Glomerular endothelial cell (primary cell): ENCODE measurements at regions not wholly inside any gene's neighbourhood (a gene's known extent, or its start where the extent isn't known, plus 50 kb on each side); places are given as distances from the start of the nearest gene placed in this dataset.
"Not testable (repeated sequence)": the region's sequence is repeated elsewhere in the genome, so short reads cannot be mapped to it uniquely, and the experiment has no call there.

Source experiments
- DNase-seq: peaks from one replicate; pipeline ENCODE4 v3.0.0-alpha.2; 2011; ENCODE audit warnings: low read depth, low spot score; ENCODE audit errors: extremely low read depth

GRCh38 chr9:39463696-39464095 is 108.2 kb downstream of the SPATA31A1 start:
- DNase-seq: not testable (repeated sequence)

- peak; percentile 27 for DNase-seq
Observed at GRCh38 chr9:39464122-39464777, 108.8 kb downstream of the SPATA31A1 start.

GRCh38 chr9:39474499-39474898 is 119.0 kb downstream of the SPATA31A1 start:
- DNase-seq: not testable (repeated sequence)

GRCh38 chr9:39483073-39483472 is 127.6 kb downstream of the SPATA31A1 start:
- not testable (repeated sequence) for DNase-seq

- DNase-seq: not testable (repeated sequence)
Observed at GRCh38 chr9:39483880-39484279, 128.4 kb downstream of the SPATA31A1 start.

- DNase-seq: not testable (repeated sequence)
Observed at GRCh38 chr9:39484292-39484691, 128.8 kb downstream of the SPATA31A1 start.

- DNase-seq: not testable (repeated sequence)
Observed at GRCh38 chr9:39487477-39487876, 132.0 kb downstream of the SPATA31A1 start.

- not testable (repeated sequence) for DNase-seq
Observed at GRCh38 chr9:39496248-39496647, 140.8 kb downstream of the SPATA31A1 start.

- DNase-seq: not testable (repeated sequence)
Observed at GRCh38 chr9:39503178-39503577, 147.7 kb downstream of the SPATA31A1 start.

- DNase-seq: not testable (repeated sequence)
Observed at GRCh38 chr9:39527387-39528029, 172.0 kb downstream of the SPATA31A1 start.

- not testable (repeated sequence) for DNase-seq
Observed at GRCh38 chr9:39532597-39532996, 177.1 kb downstream of the SPATA31A1 start.

- not testable (repeated sequence) for DNase-seq
Observed at GRCh38 chr9:39533001-39533762, 177.7 kb downstream of the SPATA31A1 start.

- not testable (repeated sequence) for DNase-seq
Observed at GRCh38 chr9:39533763-39534548, 178.5 kb downstream of the SPATA31A1 start.

- not testable (repeated sequence) for DNase-seq
Observed at GRCh38 chr9:39534897-39535296, 179.4 kb downstream of the SPATA31A1 start.

GRCh38 chr9:39542157-39542556 is 186.7 kb downstream of the SPATA31A1 start:
- not testable (repeated sequence) for DNase-seq

- DNase-seq: not testable (repeated sequence)
Observed at GRCh38 chr9:39545079-39545478, 189.6 kb downstream of the SPATA31A1 start.

GRCh38 chr9:39550573-39550972 is 195.1 kb downstream of the SPATA31A1 start:
- DNase-seq: not testable (repeated sequence)

- not testable (repeated sequence) for DNase-seq
Observed at GRCh38 chr9:39551544-39551943, 196.1 kb downstream of the SPATA31A1 start.

GRCh38 chr9:39552242-39552881 is 196.9 kb downstream of the SPATA31A1 start:
- DNase-seq: not testable (repeated sequence)

GRCh38 chr9:39554352-39554751 is 198.9 kb downstream of the SPATA31A1 start:
- not testable (repeated sequence) for DNase-seq
